B cell (primary cell): ENCODE measurements at regions not wholly inside any gene's neighbourhood (a gene's known extent, or its start where the extent isn't known, plus 50 kb on each side); places are given as distances from the start of the nearest gene placed in this dataset.

Source experiments
- CTCF ChIP-seq: fragments of 200-600 bp; IDR thresholded peaks from one replicate; pipeline ENCODE4 v1.8.0; 2022; ENCODE audit warnings: antibody characterized with exemption, mild to moderate bottlenecking
- EZH2 ChIP-seq: IDR thresholded peaks from 2 replicates; pipeline ENCODE4 v1.6.1; 2012; ENCODE audit warnings: borderline replicate concordance, low read depth, mild to moderate bottlenecking, moderate library complexity, low read length; ENCODE audit not compliant: insufficient read depth, poor library complexity, severe bottlenecking

GRCh38 chr1:30511106-30511505 lies 212.3 kb downstream of the MATN1 start:
- TF ChIP-seq CTCF (no peak), EZH2 (no peak)
